ENCODE measurements at regions not wholly inside any gene's neighbourhood (a gene's known extent, or its start where the extent isn't known, plus 50 kb on each side); places are given as distances from the start of the nearest gene placed in this dataset.
"Not testable (repeated sequence)": the region's sequence is repeated elsewhere in the genome, so short reads cannot be mapped to it uniquely, and the experiment has no call there.

DNA sequence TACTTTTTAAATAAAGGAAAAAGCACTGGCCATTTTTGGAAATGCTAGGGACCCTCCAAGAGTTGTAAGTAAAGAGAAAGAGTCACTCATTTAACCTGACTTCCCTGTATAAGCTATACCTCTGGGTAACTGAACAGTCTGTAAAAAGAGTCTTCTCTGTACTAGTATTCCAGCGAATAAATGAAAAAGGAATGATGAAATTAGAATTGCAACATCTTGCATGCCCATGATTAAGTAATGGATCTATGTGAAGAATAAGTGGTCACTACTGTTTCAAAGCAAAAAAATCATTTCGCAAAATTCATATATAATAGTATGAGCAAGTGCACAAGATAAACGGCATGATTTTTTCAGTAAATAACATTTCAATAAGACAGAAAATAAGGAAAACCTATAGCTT is 116.8 kb downstream of the ZFAND4 start:
- DNase-seq (no peak), ATAC-seq (no peak)
- intact Hi-C loops (cut with micrococcal nuclease), result no loop called here
- H3K4me3 Mint-ChIP-seq, result no peak overlapping the region
- H3K4me1 Mint-ChIP-seq (ENCODE audit: low read depth), result peaks cover 23% of the 10 kb centered on the region
- H3K27ac Mint-ChIP-seq, result no peak overlapping the region
- no peaks in the 10 kb centered on the region for H3K36me3 Mint-ChIP-seq (ENCODE audit: low read depth)
- TF ChIP-seq CTCF (IDR thresholded peaks at IDR 0.05), result no peak
- H3K9me3 Mint-ChIP-seq, result no peaks in the 10 kb centered on the region
- POLR2A ChIA-PET, result no interaction called here
- CTCF ChIA-PET, result interaction anchor here (1.1 kb wide), 1 partner anchor 30 kb away, joined by 3 read pairs; no protein-coding TSS in a partner anchor
- no peaks in the 10 kb centered on the region for H3K27me3 Mint-ChIP-seq

- peaks cover 23% of the 10 kb centered on the region for H3K4me1 Mint-ChIP-seq (ENCODE audit: low read depth)
- H3K27me3 Mint-ChIP-seq; ATAC-seq; H3K36me3 Mint-ChIP-seq (ENCODE audit: low read depth); intact Hi-C loops (cut with micrococcal nuclease); H3K4me3 Mint-ChIP-seq; DNase-seq; H3K9me3 Mint-ChIP-seq; H3K27ac Mint-ChIP-seq; POLR2A ChIA-PET: not testable (repeated sequence)
- CTCF ChIA-PET, result interaction anchor here (1.1 kb wide), 1 partner anchor 30 kb away, joined by 3 read pairs; no protein-coding TSS in a partner anchor
Measured at GRCh38 chr10:45555332-45555731, 117.2 kb downstream of the ZFAND4 start.

GRCh38 chr10:45553613-45554012 is 119.0 kb downstream of the ZFAND4 start:
- H3K27me3 Mint-ChIP-seq, result no peaks in the 10 kb centered on the region
- DNase-seq, result no peak
- H3K4me1 Mint-ChIP-seq (ENCODE audit: low read depth), result peaks cover 23% of the 10 kb centered on the region
- H3K27ac Mint-ChIP-seq, result no peak overlapping the region
- H3K36me3 Mint-ChIP-seq (ENCODE audit: low read depth), result peaks cover 2% of the 10 kb centered on the region
- H3K9me3 Mint-ChIP-seq, result no peaks in the 10 kb centered on the region
- ATAC-seq, result no peak
- no peak for TF ChIP-seq CTCF (IDR thresholded peaks at IDR 0.05)
- intact Hi-C loops (cut with micrococcal nuclease), result no loop called here
- H3K4me3 Mint-ChIP-seq, result no peak overlapping the region
- ChIA-PET CTCF (interaction anchor here (1.1 kb wide), 1 partner anchor 25 kb away, joined by 3 read pairs; no protein-coding TSS in a partner anchor), POLR2A (no interaction called here)

DNA sequence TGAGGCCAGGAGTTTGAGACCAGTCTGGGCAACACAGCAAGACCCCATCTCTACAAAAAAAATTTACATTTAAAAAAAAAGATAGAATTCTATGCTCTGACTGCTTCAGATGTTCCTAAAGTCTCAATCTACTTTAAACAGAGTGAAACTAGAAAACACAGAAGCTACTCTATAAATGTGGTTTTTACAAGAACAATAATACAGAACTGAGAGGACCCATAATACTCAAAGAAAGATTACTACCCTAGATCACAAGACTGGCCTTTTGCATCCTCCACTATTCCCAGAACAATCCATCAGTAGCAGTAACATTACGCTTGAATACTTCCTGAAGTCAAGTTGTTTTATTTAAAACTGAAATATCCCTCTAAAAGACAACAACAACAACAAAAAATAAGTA is 119.4 kb downstream of the ZFAND4 start:
- CTCF ChIA-PET, result no interaction called here
- Mint-ChIP-seq H3K4me3 (no peak overlapping the region), H3K4me1 (ENCODE audit: low read depth) (peaks cover 21% of the 10 kb centered on the region), H3K27me3 (no peaks in the 10 kb centered on the region), H3K27ac (no peak overlapping the region), H3K36me3 (ENCODE audit: low read depth) (peaks cover 2% of the 10 kb centered on the region), H3K9me3 (no peaks in the 10 kb centered on the region)
- no peak for TF ChIP-seq CTCF (IDR thresholded peaks at IDR 0.05)
- intact Hi-C loops (cut with micrococcal nuclease), result no loop called here
- DNase-seq (no peak), ATAC-seq (no peak)
- POLR2A ChIA-PET, result no interaction called here

- Mint-ChIP-seq H3K36me3 (ENCODE audit: low read depth) (peaks cover 2% of the 10 kb centered on the region), H3K9me3 (no peaks in the 10 kb centered on the region), H3K27ac (no peak overlapping the region), H3K4me3 (no peak overlapping the region), H3K27me3 (no peaks in the 10 kb centered on the region), H3K4me1 (ENCODE audit: low read depth) (peaks cover 20% of the 10 kb centered on the region)
- no peak for TF ChIP-seq CTCF (IDR thresholded peaks at IDR 0.05)
- ChIA-PET CTCF (no interaction called here), POLR2A (no interaction called here)
- no peak for ATAC-seq
- no peak for DNase-seq
- intact Hi-C loops (cut with micrococcal nuclease), result no loop called here
Measured at GRCh38 chr10:45552476-45552875, 120.1 kb downstream of the ZFAND4 start.

All from activated CD8-positive, alpha-beta T cell treated with anti-CD3 and anti-CD28 coated beads for 36 hours (primary cell).